CD4-positive, alpha-beta memory T cell (primary cell): ENCODE measurements at regions not wholly inside any gene's neighbourhood (a gene's known extent, or its start where the extent isn't known, plus 50 kb on each side); places are given as distances from the start of the nearest gene placed in this dataset.

Experiments used
- CTCF ChIA-PET: fragments of 350-600 bp; sonication (Branson Sonifier 250); formaldehyde crosslinking; loops from one replicate; lab custom pipeline; 2021; ENCODE audit warnings: inconsistent platforms; ENCODE audit not compliant: partially characterized antibody; lab: Charles Lee
- POLR2A ChIA-PET: fragments of 350-600 bp; sonication (Branson Sonifier 250); formaldehyde crosslinking; loops from one replicate; lab custom pipeline; 2021; ENCODE audit not compliant: partially characterized antibody; lab: Charles Lee
- DNase-seq, 5 donors: peaks; one replicate each; pipeline versions ENCODE4 v3.0.0 to v3.0.0-alpha.2; 2020 to 2022; ENCODE audit warnings: mixed read lengths in 1 of 5
- H3K27ac ChIP-seq: one replicate; pipeline ENCODE4 v1.7.0; 2013; ENCODE audit warnings: low read depth, low read length
- H3K27me3 ChIP-seq: 2 replicates; pipeline ENCODE4 v1.7.0; 2013; ENCODE audit warnings: mild to moderate bottlenecking, low read length, moderate library complexity; ENCODE audit not compliant: insufficient read depth
- H3K36me3 ChIP-seq: 2 replicates; pipeline ENCODE4 v1.7.0; 2013; ENCODE audit warnings: mild to moderate bottlenecking, low read length, moderate library complexity; ENCODE audit not compliant: insufficient read depth
- H3K4me1 ChIP-seq: 2 replicates; pipeline ENCODE4 v1.7.0; 2013; ENCODE audit warnings: mild to moderate bottlenecking, low read length, moderate library complexity; ENCODE audit not compliant: insufficient read depth
- H3K4me3 ChIP-seq, 2 donors: one replicate each; pipeline ENCODE4 v1.7.0; 2013; ENCODE audit warnings: low read length in 2 of 2, mild to moderate bottlenecking in 1 of 2
- H3K9me3 ChIP-seq, 2 donors: one replicate each; pipeline ENCODE4 v1.7.0; 2013; ENCODE audit warnings: low read length in 2 of 2, control low read depth in 1 of 2; ENCODE audit not compliant: control insufficient read depth in 1 of 2
- H3K27ac Mint-ChIP-seq, 7 donors: one replicate each; pipeline ENCODE4 v1.8.0; 2020 to 2021; ENCODE audit warnings: mixed read lengths in 7 of 7, mild to moderate bottlenecking in 6 of 7, inconsistent platforms in 3 of 7, moderate library complexity in 3 of 7
- H3K27me3 Mint-ChIP-seq, 2 donors: one replicate each; pipeline ENCODE4 v1.8.0; 2020 to 2021; ENCODE audit warnings: mixed read lengths in 2 of 2
- H3K36me3 Mint-ChIP-seq, 2 donors: one replicate each; pipeline ENCODE4 v1.8.0; 2020 to 2021; ENCODE audit warnings: mixed read lengths in 2 of 2, inconsistent platforms in 1 of 2, mild to moderate bottlenecking in 1 of 2
- H3K4me1 Mint-ChIP-seq, 4 donors: one replicate each; pipeline ENCODE4 v1.8.0; 2020 to 2021; ENCODE audit warnings: mixed read lengths in 4 of 4, mild to moderate bottlenecking in 1 of 4
- H3K4me3 Mint-ChIP-seq, 8 donors: one replicate each; pipeline ENCODE4 v1.8.0; 2020 to 2021; ENCODE audit warnings: mixed read lengths in 8 of 8, mild to moderate bottlenecking in 7 of 8, moderate library complexity in 6 of 8, inconsistent platforms in 3 of 8
- H3K9me3 Mint-ChIP-seq, 8 donors: one replicate each; pipeline ENCODE4 v1.8.0; 2020 to 2021; ENCODE audit warnings: mixed read lengths in 8 of 8, mild to moderate bottlenecking in 5 of 8, inconsistent platforms in 3 of 8, moderate library complexity in 1 of 8
- intact Hi-C: fragments of 100-400 bp; cut with micrococcal nuclease; formaldehyde crosslinking; loops from one replicate; pipeline ENCODE4 v1.15.1; 2023

- H3K4me1 Mint-ChIP-seq: no peaks in the 10 kb centered on the region
- Histone ChIP-seq H3K36me3 (no peaks in the 10 kb centered on the region), H3K27ac (no peak overlapping the region), H3K27me3 (no peaks in the 10 kb centered on the region), H3K9me3 (no peaks in the 10 kb centered on the region), H3K4me3 (no peak overlapping the region), H3K4me1 (no peaks in the 10 kb centered on the region)
- ChIA-PET CTCF (interaction anchor here (1.0 to 1.1 kb wide), 2 partner anchors 9 to 102 kb away, joined by 3 to 4 read pairs; no protein-coding TSS in a partner anchor), POLR2A (no interaction called here)
- no peaks in the 10 kb centered on the region for H3K36me3 Mint-ChIP-seq
- no peak for DNase-seq
- H3K4me3 Mint-ChIP-seq: no peak overlapping the region
- H3K27me3 Mint-ChIP-seq: peaks cover 1 to 6% of the 10 kb centered on the region in 2 donors
- H3K9me3 Mint-ChIP-seq: no peaks in the 10 kb centered on the region
- intact Hi-C loops: no loop called here
- H3K27ac Mint-ChIP-seq: peak overlapping the region in 1 of 7 donors; percentile 25
These were observed 125.8 kb upstream of the TMPO start for GRCh38 chr12:98389593-98389992.

- Histone ChIP-seq H3K27ac (peak overlapping the region; percentile 35), H3K27me3 (no peaks in the 10 kb centered on the region), H3K36me3 (no peaks in the 10 kb centered on the region), H3K4me3 (peak overlapping the region in 1 of 2 donors; percentile 46), H3K4me1 (peaks cover 22% of the 10 kb centered on the region), H3K9me3 (no peaks in the 10 kb centered on the region)
- H3K4me3 Mint-ChIP-seq: peak overlapping the region; percentile 84 to 93 (median 88)
- no peaks in the 10 kb centered on the region for H3K9me3 Mint-ChIP-seq
- intact Hi-C loops: loop anchor here (1.0 to 5.0 kb wide), 6 partner anchors 435 to 1819 kb away; partner anchors contain the start of gene NEDD1
- no peaks in the 10 kb centered on the region for H3K27me3 Mint-ChIP-seq
- CTCF ChIA-PET: interaction anchor here (0.6 to 2.1 kb wide), 18 partner anchors 8 to 1822 kb away, joined by 3 to 11 read pairs (median 4); no protein-coding TSS in a partner anchor
- peak overlapping the region; percentile 61 to 93 (median 88) for H3K27ac Mint-ChIP-seq
- POLR2A ChIA-PET: no interaction called here
- H3K36me3 Mint-ChIP-seq: no peaks in the 10 kb centered on the region
- peak; percentile 78 to 80 (median 79) for DNase-seq
- H3K4me1 Mint-ChIP-seq: peaks cover 24 to 39% (median 27%) of the 10 kb centered on the region in 4 donors
These were observed 117.9 kb upstream of the TMPO start for GRCh38 chr12:98397323-98398105.

GRCh38 chr12:98399532-98399931, 115.9 kb upstream of the TMPO start:
- no peaks in the 10 kb centered on the region for H3K27me3 Mint-ChIP-seq
- no peaks in the 10 kb centered on the region for H3K9me3 Mint-ChIP-seq
- H3K4me1 ChIP-seq: peaks cover 22% of the 10 kb centered on the region
- H3K36me3 ChIP-seq: no peaks in the 10 kb centered on the region
- H3K36me3 Mint-ChIP-seq: no peaks in the 10 kb centered on the region
- H3K27ac Mint-ChIP-seq: peak overlapping the region in 5 of 7 donors; percentile 2 to 79 (median 29)
- peak; percentile 22 to 69 (median 34) for DNase-seq
- POLR2A ChIA-PET: no interaction called here
- H3K27me3 ChIP-seq: no peaks in the 10 kb centered on the region
- no peaks in the 10 kb centered on the region for H3K9me3 ChIP-seq
- H3K27ac ChIP-seq: no peak overlapping the region
- H3K4me1 Mint-ChIP-seq: peaks cover 24 to 39% (median 27%) of the 10 kb centered on the region in 4 donors
- CTCF ChIA-PET: interaction anchor here (0.7 to 2.8 kb wide), 8 partner anchors 8 to 1415 kb away, joined by 3 to 11 read pairs (median 4); no protein-coding TSS in a partner anchor
- peak overlapping the region in 6 of 8 donors; percentile 1 to 65 (median 48) for H3K4me3 Mint-ChIP-seq
- intact Hi-C loops: loop anchor here (1.0 to 5.0 kb wide), 2 partner anchors 26 to 437 kb away; no protein-coding TSS in a partner anchor
- no peak overlapping the region for H3K4me3 ChIP-seq

GRCh38 chr12:98401427-98401826, 114.0 kb upstream of the TMPO start:
- no peaks in the 10 kb centered on the region for H3K36me3 Mint-ChIP-seq
- peaks cover 30% of the 10 kb centered on the region for H3K4me1 ChIP-seq
- ChIA-PET CTCF (interaction anchor here (1.3 to 2.8 kb wide), 3 partner anchors 10 to 1253 kb away, joined by 3 to 11 read pairs (median 10); no protein-coding TSS in a partner anchor), POLR2A (interaction anchor here (1.6 kb wide), 1 partner anchor 192 kb away, joined by 3 read pairs; the partner anchor contains the start of gene SLC25A3)
- H3K27ac ChIP-seq: no peak overlapping the region
- no peak overlapping the region for H3K27ac Mint-ChIP-seq
- H3K27me3 ChIP-seq: no peaks in the 10 kb centered on the region
- DNase-seq: no peak
- peaks cover 0 to 3% (median 0%) of the 10 kb centered on the region in 8 donors for H3K9me3 Mint-ChIP-seq
- no peaks in the 10 kb centered on the region for H3K27me3 Mint-ChIP-seq
- no peak overlapping the region for H3K4me3 ChIP-seq
- no peak overlapping the region for H3K4me3 Mint-ChIP-seq
- intact Hi-C loops: no loop called here
- H3K9me3 ChIP-seq: no peaks in the 10 kb centered on the region
- no peaks in the 10 kb centered on the region for H3K36me3 ChIP-seq
- H3K4me1 Mint-ChIP-seq: peaks cover 30 to 43% (median 33%) of the 10 kb centered on the region in 4 donors

GRCh38 chr12:98402091-98402490, 113.3 kb upstream of the TMPO start:
- no peaks in the 10 kb centered on the region for H3K36me3 Mint-ChIP-seq
- H3K27ac ChIP-seq: no peak overlapping the region
- POLR2A ChIA-PET: interaction anchor here (1.6 kb wide), 1 partner anchor 191 kb away, joined by 3 read pairs; the partner anchor contains the start of gene SLC25A3
- no peaks in the 10 kb centered on the region for H3K27me3 Mint-ChIP-seq
- CTCF ChIA-PET: no interaction called here
- H3K9me3 Mint-ChIP-seq: peaks cover 0 to 3% (median 0%) of the 10 kb centered on the region in 8 donors
- peaks cover 27% of the 10 kb centered on the region for H3K4me1 ChIP-seq
- DNase-seq: no peak
- no peak overlapping the region for H3K4me3 ChIP-seq
- no peak overlapping the region for H3K4me3 Mint-ChIP-seq
- intact Hi-C loops: no loop called here
- no peaks in the 10 kb centered on the region for H3K9me3 ChIP-seq
- no peaks in the 10 kb centered on the region for H3K36me3 ChIP-seq
- H3K4me1 Mint-ChIP-seq: peaks cover 27 to 37% (median 32%) of the 10 kb centered on the region in 4 donors
- peak overlapping the region in 1 of 7 donors; percentile 22 for H3K27ac Mint-ChIP-seq
- no peaks in the 10 kb centered on the region for H3K27me3 ChIP-seq

- Histone ChIP-seq H3K9me3 (no peaks in the 10 kb centered on the region), H3K4me3 (no peak overlapping the region), H3K36me3 (no peaks in the 10 kb centered on the region), H3K27ac (no peak overlapping the region), H3K27me3 (no peaks in the 10 kb centered on the region), H3K4me1 (peaks cover 25% of the 10 kb centered on the region)
- Mint-ChIP-seq H3K4me1 (peaks cover 21 to 31% (median 26%) of the 10 kb centered on the region in 4 donors), H3K36me3 (no peaks in the 10 kb centered on the region), H3K27me3 (no peaks in the 10 kb centered on the region), H3K27ac (peak overlapping the region in 1 of 7 donors; percentile 23), H3K4me3 (no peak overlapping the region), H3K9me3 (peaks cover 0 to 3% (median 0%) of the 10 kb centered on the region in 8 donors)
- ChIA-PET CTCF (no interaction called here), POLR2A (no interaction called here)
- intact Hi-C loops: no loop called here
- DNase-seq: no peak
These were observed 112.7 kb upstream of the TMPO start for GRCh38 chr12:98402671-98403070.

- Mint-ChIP-seq H3K4me1 (peaks cover 21 to 27% (median 25%) of the 10 kb centered on the region in 4 donors), H3K27ac (no peak overlapping the region), H3K27me3 (no peaks in the 10 kb centered on the region), H3K9me3 (peaks cover 0 to 3% (median 0%) of the 10 kb centered on the region in 8 donors), H3K36me3 (no peaks in the 10 kb centered on the region), H3K4me3 (no peak overlapping the region)
- ChIA-PET POLR2A (no interaction called here), CTCF (no interaction called here)
- Histone ChIP-seq H3K4me1 (peaks cover 25% of the 10 kb centered on the region), H3K9me3 (no peaks in the 10 kb centered on the region), H3K27ac (no peak overlapping the region), H3K36me3 (no peaks in the 10 kb centered on the region), H3K27me3 (no peaks in the 10 kb centered on the region), H3K4me3 (no peak overlapping the region)
- no peak for DNase-seq
- intact Hi-C loops: no loop called here
These were observed 112.0 kb upstream of the TMPO start for GRCh38 chr12:98403385-98403784.
